ENCODE measurements at regions not wholly inside any gene's neighbourhood (a gene's known extent, or its start where the extent isn't known, plus 50 kb on each side); places are given as distances from the start of the nearest gene placed in this dataset.

DNA sequence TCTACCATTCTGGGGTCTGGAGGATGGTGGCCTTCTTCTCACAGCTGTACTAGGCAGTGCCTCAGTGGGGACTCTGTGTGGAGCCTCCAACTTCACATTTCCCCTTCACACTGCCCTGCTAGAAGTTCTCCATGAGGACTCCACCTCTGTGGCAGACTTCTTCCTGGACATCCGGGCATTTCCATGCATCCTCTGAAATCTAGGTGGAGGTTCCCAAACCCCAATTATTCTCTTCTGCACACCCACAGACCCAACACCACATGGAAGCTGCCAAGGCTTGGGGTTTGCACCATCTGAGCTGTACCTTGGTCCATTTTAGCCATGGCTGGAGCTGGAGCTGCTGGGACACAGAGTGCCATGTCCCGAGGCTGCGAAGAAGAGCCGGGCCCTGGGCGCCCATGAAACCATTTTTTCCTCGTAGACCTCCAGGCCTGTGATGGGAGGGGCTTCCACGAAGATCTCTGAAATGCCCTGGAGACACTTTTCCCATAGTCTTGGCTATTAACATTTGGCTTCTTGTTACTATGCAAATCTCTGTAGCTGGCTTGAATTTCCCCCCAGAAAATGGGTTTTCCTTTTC lies 170.5 kb downstream of the FOXD2 start:
- no peak for DNase-seq

DNA sequence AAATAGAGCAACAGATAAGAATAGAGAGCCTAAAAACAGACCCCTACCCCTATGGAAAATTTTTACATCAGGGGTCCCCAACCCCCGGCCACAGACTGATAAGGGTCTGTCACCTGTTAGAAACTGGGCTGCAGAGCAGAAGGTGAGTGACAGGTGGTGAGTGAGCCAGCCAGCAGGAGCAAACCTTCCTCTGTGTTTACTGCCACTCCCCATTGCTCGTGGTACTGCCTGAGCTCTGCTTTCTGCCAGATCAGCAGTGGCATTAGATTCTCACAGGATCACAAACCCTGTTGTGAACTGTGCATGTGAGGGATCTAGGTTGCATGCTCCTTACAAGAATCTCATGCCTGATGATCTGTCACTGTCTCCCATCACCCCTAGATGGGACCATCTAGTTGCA lies 174.1 kb downstream of the FOXD2 start:
- no peak for DNase-seq

DNA sequence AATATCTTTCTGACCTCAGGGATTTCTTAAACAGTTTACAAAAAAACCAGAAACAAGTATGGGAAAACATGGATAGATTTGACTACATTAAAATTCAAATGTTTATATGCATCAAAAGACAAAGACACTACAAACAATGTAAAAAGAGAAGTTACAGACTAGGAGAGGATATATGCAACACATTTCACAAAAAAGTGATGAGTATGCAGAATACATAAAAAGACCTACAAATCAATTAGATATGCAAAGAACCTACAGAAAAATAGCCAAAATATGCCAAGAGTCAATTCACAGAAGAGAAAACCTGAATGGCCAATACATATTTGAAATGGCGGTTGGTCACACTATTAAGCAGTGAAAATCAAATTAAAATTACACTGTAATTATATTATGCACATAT lies 175.0 kb downstream of the FOXD2 start:
- no peak for DNase-seq

DNA sequence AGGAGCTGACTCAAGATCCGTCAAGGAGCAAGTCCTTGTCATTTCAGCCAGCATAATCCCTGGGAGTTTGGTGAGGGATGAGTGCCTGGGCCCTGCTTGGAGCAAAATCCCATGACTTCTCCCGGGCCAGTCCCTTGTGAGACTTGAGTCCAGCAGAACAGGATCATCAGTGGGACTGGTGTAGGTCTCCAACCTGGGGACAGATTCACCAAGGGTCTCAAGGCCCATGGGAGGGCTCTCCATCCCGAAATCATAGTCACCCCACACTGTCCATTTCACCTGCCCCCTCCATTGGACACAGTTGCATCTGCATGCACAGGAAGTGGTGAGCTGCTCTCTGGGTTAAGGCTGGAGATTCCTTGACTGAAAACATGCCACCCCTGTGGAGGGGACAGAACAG lies 178.2 kb downstream of the FOXD2 start:
- no peak for DNase-seq

DNA sequence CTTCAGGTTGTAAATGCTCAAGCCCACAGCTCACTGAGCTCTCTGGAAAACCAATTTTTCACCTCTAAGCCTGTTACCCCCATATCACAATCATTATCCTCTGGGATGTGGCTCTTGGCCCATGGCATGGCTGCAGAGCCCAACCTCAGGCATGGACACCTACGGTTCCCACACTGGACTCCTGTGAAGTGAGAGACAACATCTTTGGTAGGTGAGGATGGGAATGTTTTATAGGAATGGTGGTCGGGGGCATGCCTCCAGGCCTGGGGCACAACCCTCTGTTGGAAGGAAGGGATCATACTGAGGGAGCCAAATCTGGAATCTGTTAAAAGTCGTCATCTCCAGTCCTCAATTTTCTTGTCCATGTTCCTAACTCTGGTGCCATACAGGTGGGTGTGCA lies 179.1 kb downstream of the FOXD2 start:
- no peak for DNase-seq

DNA sequence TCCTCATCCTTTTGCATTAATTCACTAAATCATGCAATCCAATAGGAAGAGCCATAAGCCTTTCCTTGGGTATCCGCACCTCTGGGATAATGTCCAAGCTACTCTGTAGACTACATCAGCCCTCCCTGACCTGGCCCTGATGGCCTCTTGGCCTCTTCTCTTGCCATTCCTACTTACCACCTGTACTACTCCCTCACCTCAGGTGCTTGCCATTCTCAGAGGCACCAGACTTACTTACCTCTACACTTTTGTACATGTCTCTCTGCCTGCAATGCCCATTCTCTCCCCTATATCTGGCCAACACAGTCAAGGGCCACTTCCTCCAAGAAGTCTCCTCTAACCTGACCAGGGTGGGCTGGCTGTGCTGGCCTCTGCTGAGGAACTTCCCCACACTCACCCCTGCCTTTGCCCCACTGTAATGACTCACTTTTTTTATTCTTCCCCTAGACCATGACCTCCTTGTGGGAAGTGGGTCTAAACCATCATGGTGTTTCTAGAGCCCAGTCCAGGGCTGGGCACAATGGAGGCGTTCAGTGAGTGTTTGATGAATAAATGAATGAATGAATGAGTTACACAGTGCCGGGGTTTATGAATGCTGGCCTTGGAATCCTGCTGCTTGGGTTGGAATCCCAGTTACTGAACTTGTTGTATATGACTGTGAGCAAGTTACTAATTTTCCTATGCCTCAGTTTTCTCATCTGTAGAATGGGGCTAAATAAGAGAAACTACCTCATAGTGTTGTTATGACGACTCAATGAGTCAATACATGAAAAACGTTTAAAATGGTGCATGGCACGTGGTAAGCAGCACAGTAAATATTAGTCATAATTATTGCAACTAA lies 179.8 kb downstream of the FOXD2 start:
- DNase-seq, result no peak

DNA sequence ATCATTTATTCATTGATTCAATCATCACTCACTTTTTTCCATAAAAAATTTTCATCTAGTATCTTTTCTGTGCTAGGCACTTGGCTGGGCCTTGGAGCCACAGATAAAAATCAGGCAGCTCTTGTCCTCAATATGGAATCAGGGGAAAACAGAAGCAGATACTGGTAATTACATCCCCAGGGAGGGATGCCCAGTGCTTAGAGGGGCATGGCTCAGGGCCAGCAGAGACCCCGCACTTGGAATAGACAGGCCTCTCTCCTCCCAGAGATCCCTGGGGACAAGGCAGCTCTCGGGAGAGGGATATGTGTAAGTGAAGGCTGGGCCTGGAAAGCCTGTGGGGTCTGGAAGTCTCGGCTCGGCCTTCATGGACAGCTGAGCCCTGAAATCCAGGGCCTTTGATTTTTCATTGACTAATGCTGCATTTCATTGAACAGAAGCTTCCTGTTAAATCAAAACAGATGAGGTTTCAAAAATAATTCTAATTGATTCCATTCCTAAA lies 180.4 kb downstream of the FOXD2 start:
- no peak for DNase-seq

DNA sequence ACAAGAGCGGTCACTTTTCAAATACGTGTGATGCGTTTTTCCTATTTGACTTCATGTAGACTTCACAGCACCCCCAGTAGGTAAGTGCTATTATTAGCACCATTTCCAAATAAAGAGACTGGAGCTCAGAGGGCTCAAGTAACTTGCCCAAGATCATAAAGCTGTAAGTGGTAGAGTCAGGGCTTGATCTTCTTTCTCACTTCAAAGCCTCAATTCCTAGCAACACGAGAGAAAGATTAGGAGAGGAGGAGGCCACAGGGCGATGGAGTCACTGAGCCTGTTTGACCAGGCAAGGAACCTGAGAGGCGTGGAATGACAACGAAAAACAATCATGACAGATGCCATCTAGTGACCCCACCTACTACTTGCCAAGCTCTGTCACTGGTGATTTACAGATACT lies 181.0 kb downstream of the FOXD2 start:
- no peak for DNase-seq

DNA sequence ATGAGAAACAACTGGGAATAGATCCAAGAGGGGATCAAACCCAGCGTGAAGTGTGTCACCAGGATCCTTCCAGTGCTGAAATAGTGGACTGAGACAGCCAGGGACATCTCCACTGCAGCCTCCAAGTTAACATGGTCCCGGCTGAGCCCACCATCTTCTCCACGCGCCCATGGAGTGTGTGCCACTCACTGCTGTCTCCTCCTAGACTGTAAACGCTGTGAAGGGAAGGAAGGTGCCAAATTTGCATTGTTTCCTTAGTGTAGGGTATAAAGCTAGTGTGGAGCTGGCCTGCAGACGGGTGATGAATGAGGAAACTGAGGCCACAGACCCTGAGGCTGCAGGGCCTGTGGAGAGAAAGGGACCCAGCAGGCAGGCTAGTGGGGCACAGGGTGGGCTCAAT lies 183.6 kb downstream of the FOXD2 start:
- DNase-seq, result no peak

DNA sequence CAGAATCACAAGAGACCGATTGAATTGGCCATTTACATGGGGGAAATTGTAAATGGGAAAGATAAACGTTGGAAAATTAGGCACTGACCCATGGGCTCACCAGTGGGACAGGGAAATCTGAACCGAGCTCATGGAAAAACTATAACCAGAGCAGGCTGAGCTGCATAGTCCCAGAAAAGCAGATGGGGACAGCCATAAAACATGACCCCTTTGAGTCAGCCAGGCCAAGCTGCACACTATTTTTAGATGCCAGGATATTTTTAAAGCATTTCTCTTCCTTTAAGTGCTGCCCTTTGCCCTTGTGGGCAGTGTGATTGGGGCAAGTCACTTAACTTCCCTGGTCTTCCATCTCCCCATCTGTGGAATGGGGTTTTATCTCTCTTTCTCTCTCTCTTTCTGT lies 184.1 kb downstream of the FOXD2 start:
- DNase-seq, result no peak

DNA sequence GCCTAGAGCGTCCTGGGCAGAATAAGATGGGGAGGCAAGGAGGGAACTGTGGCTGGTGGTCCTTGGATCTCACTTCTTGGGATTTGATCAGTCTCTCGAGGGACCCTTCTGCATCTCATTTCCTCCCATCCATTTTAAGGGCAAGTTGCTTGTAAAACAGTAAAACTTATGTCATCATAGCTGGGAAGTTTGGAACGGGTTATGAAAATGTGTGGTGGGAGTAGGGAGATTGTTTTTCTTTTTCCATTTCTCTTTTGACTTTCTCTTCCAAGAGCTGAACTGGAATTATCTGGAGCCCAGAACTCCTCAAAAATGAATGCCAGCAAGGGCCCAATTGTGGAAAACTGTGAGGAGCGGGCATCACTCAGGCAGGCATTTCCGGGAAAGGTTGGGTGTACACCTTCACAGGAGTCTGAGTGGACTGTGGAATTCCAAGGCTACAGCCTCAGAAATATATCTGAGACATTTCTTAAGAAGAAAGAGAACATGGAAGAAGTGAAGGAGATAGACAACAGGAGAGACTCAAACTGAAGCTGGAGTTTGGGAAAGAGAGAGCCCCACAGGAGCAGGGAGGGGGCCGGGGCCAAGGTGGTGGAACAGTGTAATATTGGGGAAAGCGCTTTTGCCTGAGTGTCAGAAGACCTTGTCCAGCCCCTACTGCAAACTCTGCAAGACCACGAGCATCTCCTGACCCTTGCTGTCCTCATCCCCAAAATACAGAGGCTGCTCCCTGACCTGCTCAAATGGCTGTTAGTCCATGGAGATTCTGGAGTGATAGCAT lies 185.1 kb downstream of the FOXD2 start:
- no peak for DNase-seq

DNA sequence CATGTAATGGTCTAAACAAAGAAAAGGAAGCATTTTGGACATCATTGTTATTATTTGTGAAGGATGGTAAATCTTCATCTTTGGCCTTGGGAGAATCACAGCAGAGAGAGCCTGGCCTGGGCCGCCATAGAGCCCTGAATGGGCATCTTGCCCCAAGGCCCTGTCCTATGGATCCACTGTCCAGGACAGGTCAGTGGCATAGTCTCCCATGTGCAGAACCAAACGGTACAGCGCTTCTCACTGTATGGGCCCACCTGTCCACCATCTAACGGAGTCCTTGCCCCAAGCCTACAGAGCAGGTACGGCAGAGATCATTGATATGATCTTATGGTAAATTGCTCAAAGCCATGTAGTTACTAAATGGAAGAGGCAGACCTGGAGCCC lies 185.7 kb downstream of the FOXD2 start:
- DNase-seq, result no peak

DNA sequence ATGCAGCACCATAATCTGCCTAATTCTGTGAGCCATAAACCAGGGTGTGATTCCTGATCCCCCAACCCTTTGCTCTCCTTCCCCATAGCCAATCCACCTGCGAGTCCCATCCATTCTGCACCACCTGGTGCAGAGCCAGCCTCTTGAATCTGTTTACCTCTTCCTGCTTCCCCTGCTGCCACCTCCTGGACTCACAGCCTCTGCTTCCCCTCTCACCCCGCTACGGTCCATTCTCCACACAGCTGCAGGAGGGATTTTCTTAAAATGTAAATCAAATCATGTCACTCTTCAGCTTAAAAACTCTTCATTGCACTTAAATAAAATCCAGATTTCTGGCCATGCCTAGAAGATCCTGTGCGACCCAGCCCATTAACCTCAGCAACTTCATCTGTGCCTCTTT lies 186.7 kb downstream of the FOXD2 start:
- no peak for DNase-seq

DNA sequence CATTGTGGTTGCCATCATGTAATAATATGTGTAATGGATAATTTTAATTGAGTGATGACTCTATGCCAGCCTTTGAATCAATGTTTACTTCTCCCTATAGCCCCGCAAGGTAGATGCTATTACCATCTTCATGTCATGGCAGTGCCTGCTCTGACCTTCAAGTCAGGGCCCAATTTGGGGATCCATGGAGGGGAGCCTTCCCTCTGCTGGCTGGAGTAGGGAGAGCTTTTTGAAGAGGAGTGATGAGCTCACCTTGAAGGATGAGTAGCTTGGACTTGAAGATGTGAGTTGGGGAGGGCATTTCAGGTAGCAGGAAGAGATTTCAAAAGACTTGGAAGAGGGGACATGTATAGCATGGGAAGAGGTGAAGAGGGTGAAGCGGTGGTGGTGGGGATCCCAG lies 189.2 kb downstream of the FOXD2 start:
- DNase-seq, result no peak

DNA sequence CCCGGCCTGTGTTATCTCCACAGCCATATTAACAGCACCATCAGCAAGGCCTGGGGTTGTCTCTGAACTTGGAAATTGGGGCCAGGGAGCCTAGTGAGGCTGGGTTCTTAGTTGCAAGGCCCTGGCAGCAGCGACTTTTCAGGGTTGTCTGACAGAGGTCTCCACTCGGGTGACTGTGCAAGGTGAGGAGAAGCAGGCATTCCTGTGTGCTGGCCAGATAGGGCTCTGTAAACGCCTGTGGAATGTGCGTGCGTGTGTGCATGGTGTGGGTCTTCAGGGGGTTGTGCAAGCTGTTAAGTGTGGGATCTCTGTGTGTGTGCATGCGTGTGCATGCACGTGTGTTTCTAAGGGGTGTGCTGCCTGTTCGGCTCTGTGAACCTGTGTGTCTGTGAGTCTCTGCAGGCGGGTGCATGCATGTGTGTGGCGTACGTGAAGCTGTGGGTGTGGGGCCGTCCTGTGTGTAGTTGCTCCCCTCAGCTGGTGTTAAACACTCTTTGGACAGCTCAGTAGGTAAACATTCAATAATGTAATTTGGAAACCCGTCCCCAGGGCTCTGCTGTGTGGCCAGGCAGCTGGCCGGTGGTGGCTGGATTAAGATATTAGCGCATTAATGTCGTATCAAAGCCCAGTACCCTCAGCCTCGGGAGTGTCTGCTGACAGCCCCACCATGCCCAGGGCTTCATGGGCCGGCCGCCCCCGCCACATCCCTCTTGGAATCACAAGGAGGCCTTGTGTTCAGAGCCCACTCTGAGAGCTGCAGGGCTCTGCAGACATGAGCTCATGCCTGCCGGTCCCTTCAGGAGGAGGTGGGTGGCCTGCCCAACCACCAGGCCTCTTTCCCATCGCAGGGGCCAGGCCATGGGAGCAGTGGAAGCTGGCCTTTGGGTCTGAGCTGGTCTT lies 189.9 kb downstream of the FOXD2 start:
- no peak for DNase-seq

DNA sequence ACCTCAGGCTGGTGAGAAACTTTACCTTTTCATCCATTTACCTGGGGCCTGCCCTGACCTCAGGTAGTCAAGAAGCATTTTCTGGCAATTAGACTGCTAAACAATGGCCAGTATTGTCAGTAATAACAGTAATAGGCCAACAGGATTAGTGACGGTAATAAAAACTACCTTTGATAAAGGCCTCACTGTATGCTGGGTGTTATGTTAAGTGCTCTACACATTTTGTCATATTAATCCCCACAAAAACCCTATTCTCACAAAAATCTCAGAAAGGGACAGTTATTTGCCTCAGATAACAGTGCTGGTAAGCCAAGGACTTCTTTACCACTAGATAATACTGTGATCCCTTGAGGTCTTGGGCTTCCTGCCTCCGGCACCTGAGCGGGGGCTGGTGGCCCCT lies 191.4 kb downstream of the FOXD2 start:
- no peak for DNase-seq

DNA sequence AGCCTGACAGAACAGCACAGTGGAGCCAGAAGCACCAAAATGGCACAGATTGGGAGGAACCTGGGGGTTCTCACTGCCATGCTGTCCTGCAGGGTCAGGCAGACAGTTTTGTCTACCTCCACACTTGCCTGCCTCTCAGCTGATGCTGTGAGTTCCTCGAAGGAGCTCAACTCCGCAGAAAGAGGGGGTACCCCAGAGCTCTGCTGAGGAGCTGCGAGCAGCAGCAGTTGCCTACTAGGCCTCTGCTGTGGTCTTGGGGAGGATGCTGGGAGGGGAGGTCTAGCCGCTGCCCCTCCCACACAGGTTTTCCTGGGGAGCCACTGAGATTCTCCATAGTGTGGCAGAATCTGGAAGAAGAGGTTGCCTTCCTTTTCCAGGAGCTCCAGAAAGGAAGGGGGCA lies 192.5 kb downstream of the FOXD2 start:
- DNase-seq, result no peak

DNA sequence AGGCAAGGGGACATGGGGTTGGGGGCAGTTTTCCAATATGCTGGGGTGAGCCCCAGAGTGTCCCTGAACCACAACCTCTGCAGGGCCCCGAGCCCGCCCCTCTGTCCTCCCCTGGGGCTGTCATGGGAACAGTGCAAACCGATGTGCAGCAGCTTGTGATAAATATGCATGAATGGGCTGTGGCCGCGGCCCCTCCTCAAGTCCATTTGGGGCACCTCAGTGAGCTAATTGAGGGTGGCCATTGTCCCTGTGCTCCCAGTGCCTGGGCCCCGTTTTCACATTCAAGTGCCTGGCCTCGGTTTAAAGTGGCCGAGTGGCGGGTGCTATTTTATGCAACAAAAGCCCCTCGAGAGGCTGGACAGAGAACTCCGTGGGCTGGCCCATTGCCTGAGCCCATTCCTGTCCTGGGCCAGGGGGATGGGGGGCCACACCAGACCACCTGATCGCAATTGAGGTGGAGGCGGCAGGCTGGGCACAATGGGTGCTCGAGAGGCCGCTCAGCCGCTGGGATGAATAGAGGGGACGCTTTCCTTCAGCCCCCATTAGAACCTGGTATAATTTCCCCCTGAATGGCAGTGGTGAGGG lies 193.7 kb downstream of the FOXD2 start:
- DNase-seq, result no peak

DNA sequence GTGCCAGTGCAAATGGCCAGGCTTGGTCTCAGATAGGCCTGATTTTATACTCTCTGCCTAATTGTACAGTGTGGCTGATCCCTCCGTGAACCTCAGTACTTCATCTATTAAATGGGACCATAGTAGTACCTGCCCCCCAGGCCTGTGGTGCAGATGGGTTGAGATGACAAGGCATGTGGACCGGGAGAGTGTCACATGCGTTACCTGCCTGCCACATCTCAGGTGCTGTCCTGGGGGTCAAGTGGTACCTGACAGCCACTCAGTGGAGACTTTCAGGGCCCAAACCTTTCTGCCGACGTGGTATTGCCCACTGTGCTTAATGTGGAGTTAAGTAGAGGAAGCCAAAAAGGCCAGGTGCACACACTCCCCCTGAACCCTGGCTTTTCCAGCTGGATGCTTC lies 197.3 kb downstream of the FOXD2 start:
- DNase-seq, result no peak

DNA sequence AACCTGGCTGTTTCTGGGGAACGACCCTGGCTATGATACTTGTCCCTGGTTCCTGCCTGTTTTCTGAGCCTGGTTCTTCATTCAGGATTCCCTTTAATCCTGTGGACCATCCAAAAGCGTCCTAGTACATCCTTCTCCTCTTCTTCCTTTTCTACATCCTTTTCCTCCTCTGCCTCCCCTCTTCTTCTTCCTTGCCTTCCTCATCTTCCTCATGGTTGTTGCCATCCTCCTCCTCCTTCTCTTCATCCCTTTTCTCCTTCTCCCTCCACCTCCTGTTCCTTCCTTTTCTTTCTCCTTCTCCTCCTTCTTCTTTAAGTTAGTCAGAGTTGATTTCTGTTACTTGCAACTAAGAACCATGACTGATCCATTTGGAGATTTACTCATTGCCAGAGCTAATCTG lies 197.8 kb downstream of the FOXD2 start:
- DNase-seq, result no peak

DNA sequence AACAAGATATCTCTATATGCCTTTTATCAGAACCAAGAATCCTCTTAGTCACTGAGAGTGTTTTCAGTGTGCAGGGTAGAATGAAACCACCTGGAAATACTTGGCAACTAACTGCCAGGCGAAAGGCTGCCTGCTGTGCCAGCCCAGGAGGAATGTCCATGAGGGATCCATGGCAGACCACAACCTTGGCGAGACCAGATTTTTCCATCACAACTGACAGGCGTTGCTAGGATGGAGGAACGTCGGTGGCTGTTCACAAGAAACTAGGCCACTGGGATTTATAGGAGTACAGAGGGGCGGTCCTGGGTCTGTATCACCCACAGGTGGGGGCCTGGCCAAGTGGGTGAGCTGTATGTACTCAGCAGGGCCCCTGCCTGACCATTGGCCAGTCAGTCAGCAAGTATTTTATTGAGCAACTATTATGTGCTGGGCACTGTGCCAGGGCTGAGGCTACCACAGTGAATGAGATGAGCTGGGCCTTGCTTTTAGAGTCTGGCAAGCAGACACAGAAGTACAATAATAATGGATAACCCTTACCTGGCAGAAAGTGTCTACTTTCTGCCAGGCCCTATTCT lies 199.4 kb downstream of the FOXD2 start:
- DNase-seq, result no peak

DNA sequence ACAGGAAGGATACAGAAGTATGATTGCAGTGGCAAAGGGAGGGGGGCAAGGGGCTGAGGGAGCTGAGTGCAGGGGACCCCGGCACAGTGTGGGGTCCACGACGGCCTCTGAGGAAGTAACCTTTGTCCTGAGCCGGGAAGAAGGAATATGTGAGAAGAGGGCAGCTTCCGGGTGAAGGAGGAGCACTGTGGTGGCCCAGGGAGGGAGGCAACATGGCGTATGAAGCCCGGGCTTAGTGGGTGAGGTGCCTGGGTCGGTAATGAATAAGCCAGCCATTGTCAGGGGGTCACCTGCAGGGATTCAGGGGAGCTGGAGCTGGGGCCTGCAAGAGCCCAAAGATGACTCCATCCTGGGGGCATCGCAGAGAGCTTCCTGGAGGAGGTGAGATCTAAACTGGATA lies 200.4 kb downstream of the FOXD2 start:
- no peak for DNase-seq

Measured in activated CD4-positive, alpha-beta T cell treated with anti-CD3 and anti-CD28 coated beads for 1 hour (primary cell).